GM03348 (cell line): ENCODE measurements at regions not wholly inside any gene's neighbourhood (a gene's known extent, or its start where the extent isn't known, plus 50 kb on each side); places are given as distances from the start of the nearest gene placed in this dataset.

Source experiments
- DNase-seq: peaks from one replicate; pipeline ENCODE4 v3.0.0; 2012; ENCODE audit warnings: low spot score

DNA sequence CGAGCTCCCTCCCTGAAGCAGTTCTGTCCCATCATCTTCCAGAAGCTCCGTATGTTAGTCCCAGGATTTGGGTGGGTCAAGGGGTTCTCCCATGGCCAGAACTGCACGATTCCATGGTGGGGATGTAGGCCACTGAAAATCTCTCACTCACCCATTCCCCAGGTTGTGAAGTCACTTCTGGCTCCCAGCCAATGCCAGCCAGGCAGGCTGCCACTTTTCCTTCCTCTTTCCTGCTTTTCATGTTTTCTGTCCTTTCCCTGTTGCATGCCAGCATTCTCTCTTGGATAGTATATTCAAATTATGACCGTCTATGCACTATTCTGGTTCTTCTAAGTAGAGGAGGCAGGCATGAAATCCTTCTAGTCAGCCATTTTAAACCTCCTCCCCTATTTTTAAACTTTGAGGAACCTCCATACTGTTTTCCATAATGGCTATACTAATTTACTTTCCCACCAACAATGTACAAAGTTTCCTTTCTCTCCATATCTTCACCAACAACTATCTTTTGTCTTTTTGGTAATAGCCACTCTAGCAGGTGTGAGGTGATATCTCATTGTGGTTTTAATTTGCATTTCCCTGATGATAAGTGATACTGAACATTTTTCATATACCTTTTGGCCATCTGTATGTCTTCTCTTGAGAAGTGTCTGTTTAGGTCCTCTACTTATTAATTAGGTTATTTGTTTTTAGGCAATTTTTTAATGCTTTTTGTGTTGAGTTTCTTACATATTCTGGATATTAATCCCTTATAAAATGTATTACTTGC lies 182.1 kb upstream of the TET2 start:
- DNase-seq, result no peak

GRCh38 chr4:104966349-104967033 lies 180.2 kb upstream of the TET2 start:
- DNase-seq, result no peak

DNA sequence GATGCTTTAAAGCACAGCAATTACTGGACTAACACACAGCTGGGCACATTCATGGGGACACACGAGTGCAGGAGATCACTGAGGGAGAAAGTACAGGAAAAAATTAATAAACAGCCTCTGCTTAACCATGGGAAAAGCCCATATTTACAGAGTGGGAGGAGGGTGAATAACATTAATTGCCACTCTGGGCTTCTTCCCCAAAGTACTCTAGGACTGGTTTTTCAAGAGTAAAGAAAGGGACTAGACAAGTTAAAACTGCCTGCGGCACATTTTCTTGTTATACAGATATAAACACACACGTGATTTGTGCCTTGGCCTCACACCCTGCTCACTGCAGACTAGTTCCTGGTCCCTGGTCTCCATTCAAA lies 179.7 kb upstream of the TET2 start:
- DNase-seq, result no peak

- no peak for DNase-seq
Observed at GRCh38 chr4:104969394-104970082, 177.1 kb upstream of the TET2 start.

- DNase-seq, result no peak
Observed at GRCh38 chr4:104971462-104971861, 175.2 kb upstream of the TET2 start.

DNA sequence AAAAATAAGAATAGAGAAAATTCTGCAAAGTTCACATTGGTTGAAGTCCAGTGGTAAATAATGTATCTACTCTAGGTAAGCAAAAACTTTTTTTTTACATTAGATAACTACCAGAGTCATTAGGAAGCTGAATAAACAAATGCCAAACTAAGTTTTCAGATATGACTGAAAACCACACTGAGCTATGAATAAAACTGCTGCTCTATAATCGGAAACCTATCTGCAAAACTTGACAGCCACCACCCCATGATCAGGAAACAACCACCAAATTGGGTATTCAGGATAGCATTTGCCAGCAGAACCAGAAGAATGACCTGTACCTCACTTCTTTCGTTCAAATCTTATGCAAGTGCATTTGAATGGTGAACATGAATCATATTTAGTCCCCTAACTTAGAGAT lies 173.0 kb upstream of the TET2 start:
- no peak for DNase-seq

- no peak for DNase-seq
Observed at GRCh38 chr4:104975617-104976016, 171.1 kb upstream of the TET2 start.

GRCh38 chr4:104976262-104976661 lies 170.4 kb upstream of the TET2 start:
- DNase-seq, result no peak

DNA sequence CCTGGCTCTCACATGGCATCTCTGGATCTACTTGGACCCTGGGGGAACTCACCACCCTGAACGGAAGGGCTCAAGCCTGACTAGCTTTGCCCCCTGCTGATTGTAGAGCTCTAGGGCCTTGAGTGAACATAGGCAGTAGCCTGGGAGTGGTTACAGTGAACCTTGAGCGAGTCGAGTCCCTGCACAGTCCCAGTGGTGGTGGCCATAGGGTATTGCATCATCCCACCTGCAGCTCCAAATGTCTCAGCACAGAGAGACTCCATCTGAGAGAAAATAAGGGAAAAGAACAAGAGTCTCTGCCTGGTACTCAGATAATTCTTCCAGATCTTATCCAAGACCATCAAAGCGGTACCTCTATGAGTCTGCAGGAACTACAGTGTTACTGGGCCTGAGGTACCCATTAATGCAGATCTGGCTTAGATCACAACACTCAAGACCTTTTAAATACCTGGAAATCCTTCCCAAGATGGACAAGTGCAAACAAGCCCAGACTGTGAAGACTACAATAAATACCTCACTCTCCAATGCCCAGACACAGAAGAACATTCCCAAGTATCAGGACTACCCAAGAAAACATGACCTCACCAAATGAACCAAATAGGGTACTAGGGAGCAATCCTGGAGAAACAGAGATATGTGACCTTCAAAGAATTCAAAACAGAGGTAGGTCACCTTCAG lies 167.5 kb upstream of the TET2 start:
- no peak for DNase-seq

DNA sequence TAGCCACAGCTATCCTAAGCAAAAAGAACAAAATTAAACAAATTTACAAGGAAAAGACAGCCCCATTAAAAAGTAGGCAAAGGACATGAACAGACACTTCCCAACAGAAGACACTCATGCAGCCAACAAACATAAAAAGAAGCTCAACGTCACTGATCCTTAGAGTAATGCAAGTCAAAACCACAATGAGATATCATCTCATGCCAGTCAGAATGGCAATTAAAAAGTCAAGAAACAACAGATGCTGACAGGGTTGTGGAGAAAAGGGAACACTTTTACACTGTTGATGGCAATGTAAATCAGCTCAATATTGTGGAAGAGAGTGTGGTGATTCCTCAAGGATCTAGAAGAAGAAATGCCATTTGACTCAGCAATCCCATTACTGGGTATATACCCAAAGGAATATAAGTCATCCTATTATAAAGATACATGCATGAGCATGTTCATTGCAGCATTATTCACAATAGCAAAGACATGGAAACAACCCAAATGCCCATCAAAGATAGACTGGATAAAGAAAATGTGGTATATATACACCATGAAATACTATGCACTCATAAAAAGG lies 163.0 kb upstream of the TET2 start:
- no peak for DNase-seq

GRCh38 chr4:104986306-104986705 lies 160.4 kb upstream of the TET2 start:
- DNase-seq, result no peak

DNA sequence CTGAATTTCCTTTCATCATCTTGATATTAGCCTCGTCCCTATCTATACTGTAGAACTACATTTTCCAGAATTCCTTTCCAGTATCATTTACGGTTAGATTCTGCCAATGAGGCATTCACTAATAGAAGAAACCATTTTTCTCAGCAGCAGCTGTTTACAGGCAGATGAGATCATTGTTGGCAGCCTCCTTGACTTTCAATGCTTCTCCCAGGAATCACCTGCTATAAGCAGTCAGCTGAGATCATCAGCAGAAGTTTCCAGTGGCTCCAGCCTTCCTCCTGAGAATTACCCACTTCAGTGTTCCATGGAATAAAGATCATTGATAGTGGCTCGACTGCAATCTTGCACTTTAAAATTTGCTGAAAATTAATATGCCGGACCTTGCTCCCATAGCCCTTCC lies 157.3 kb upstream of the TET2 start:
- DNase-seq, result no peak

DNA sequence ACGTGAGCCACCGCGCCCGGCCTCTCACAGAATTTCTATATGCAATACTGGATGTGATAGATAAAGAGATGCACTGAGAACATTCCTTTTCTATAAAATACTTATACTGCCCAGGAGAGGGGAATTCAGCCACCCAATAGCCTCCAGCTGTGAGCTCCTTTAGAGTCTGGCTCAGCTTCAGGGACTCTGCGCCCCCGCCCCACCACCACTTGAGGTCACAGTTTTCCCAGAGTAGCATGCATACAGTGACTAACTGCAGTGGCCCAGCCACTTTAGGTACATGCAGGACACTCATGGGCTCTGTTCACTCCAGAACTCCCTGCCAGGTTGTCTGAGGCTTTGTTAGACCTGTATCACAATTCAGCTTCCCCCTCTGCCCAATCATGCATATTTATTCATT lies 144.4 kb upstream of the TET2 start:
- DNase-seq, result no peak

DNA sequence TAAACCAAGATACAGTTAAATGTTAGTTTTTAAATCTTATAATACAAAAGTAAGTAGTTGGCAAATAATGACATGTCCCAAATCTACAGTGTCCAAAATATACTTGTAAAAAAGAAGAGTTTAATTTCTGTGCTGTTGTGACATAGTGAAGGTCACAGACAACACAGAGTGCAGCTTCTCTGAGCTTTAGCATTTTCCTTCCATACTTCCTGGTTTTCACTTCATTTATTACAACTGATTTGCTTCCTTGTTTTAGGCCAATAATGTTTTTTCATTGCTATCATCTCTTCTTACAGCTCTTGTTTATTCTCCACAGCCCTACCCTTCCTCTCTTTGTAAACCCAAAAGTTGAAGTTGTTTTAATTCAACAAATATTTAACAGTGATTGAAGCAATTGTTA lies 132.4 kb upstream of the TET2 start:
- no peak for DNase-seq

GRCh38 chr4:105014635-105015034 lies 132.0 kb upstream of the TET2 start:
- no peak for DNase-seq

DNA sequence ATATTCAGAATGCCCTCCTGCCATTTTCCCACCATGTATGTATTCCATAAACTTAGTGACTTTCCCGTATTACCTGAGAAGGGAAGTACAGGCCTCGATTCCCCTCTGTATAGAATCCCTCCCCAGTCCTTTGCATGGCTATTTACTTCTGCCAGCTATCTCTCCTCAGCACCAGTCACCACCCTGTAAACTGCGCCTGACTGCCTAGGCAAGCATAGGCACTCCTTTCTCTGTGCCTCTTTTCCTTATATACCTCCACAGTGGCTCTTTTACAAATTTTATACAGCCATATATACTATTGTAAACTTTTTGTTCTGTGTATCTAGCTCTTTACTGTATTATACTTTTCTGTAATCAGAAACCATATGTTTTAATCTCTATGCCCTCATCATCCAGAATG lies 130.9 kb upstream of the TET2 start:
- DNase-seq, result no peak

GRCh38 chr4:105022811-105023667 lies 123.6 kb upstream of the TET2 start:
- no peak for DNase-seq

GRCh38 chr4:105023668-105024055 lies 123.0 kb upstream of the TET2 start:
- no peak for DNase-seq

- no peak for DNase-seq
Observed at GRCh38 chr4:105025263-105026017, 121.2 kb upstream of the TET2 start.

GRCh38 chr4:105036991-105037390 lies 109.7 kb upstream of the TET2 start:
- no peak for DNase-seq

GRCh38 chr4:105042451-105042850 lies 104.2 kb upstream of the TET2 start:
- DNase-seq, result no peak
